Adrenal gland (tissue), 9 donors: ENCODE measurements at regions not wholly inside any gene's neighbourhood (a gene's known extent, or its start where the extent isn't known, plus 50 kb on each side); places are given as distances from the start of the nearest gene placed in this dataset.
A peak's percentile ranks its signal among the peaks of the same experiment; 100 is the strongest.

Experiments
- DNase-seq, 7 donors: peaks; one replicate each; pipeline ENCODE4 v3.0.0-alpha.2; 2019 to 2020
- H3K27ac ChIP-seq, 5 donors: fragments of 200-600 bp; sonication (generic) in 4 of 5; 1 replicate in 3 of 5; 2 replicates in 2 of 5; pipeline versions ENCODE4 v1.5.1 to v1.8.0; 2016 to 2020; ENCODE audit warnings: mild to moderate bottlenecking in 1 of 5
- H3K27me3 ChIP-seq: fragments of 200-600 bp; 2 replicates; pipeline ENCODE4 v1.8.0; 2021
- H3K36me3 ChIP-seq, 2 donors: fragments of 200-600 bp; replicated peaks in 1 of 2; 1 replicate in 1 of 2; 2 replicates in 1 of 2; pipeline versions ENCODE4 v1.5.1 to v1.8.0; 2018 to 2022
- H3K4me1 ChIP-seq, 2 donors: fragments of 200-600 bp; replicated peaks in 1 of 2; 1 replicate in 1 of 2; 2 replicates in 1 of 2; pipeline versions ENCODE4 v1.5.1 to v1.8.0; 2018 to 2021
- H3K4me3 ChIP-seq, 4 donors: fragments of 200-600 bp; sonication (generic) in 3 of 4; one replicate each; pipeline ENCODE4 v1.5.1; 2016 to 2018
- H3K9me3 ChIP-seq, 3 donors: fragments of 200-600 bp; sonication (generic) in 1 of 3; replicated peaks in 1 of 3; 1 replicate in 2 of 3; 2 replicates in 1 of 3; pipeline versions ENCODE4 v1.5.1 to v1.8.0; 2016 to 2021
- CTCF ChIP-seq, 6 experiments: fragments of 450-650 bp in 4 of 6; fragments of 200-600 bp in 2 of 6; sonication (generic) in 1 of 6; IDR thresholded peaks; 1 replicate in 5 of 6; 2 replicates in 1 of 6; pipeline versions ENCODE4 v1.5.1 to v1.8.0; 2016 to 2021; ENCODE audit warnings: antibody characterized with exemption in 6 of 6, mild to moderate bottlenecking in 2 of 6, moderate library complexity in 1 of 6
- POLR2A ChIP-seq, 2 donors: fragments of 450-650 bp; IDR thresholded peaks; one replicate each; pipeline ENCODE4 v1.6.1; 2017; ENCODE audit warnings: antibody characterized with exemption in 2 of 2, mild to moderate bottlenecking in 2 of 2, moderate library complexity in 1 of 2
- WGBS, 4 donors: extraction: QIAGEN DNeasy Blood & Tissue Kit in 2 of 4; methylation state at CpG; one replicate each; pipeline versions ENCODE4 v1.1.5 to v1.1.7; 2013 to 2017; 5-methylcytosine and 5-hydroxymethylcytosine counted together
- intact Hi-C, 2 donors: fragments of 100-400 bp; cut with DNase I; formaldehyde crosslinking; loops; one replicate each; pipeline versions ENCODE4 v1.14.1 to v1.15.0; 2022 to 2023
- donor health status: healthy with polysubstance abuse.
- donor health status: Bipolar disorder and iron deficiency.
- donor health status: DM: yes; HTN: yes; CAD: no.
- donor health status: DM: no; HTN: no; CAD: no.
- donor health status: DM: no; HTN: no; CAD: no.

- DNase-seq = no peak
- H3K27me3 ChIP-seq = no peaks in the 10 kb centered on the region
- intact Hi-C loops = no loop called here
- H3K9me3 ChIP-seq = peaks cover 0 to 6% (median 0%) of the 10 kb centered on the region in 3 donors
- H3K4me3 ChIP-seq = no peak overlapping the region
- H3K27ac ChIP-seq = peak overlapping the region in 2 of 5 donors; percentile 14 to 56
- no peaks in the 10 kb centered on the region for H3K4me1 ChIP-seq
- H3K36me3 ChIP-seq = no peaks in the 10 kb centered on the region
- TF ChIP-seq POLR2A (IDR thresholded peaks at IDR 0.05) (no peak), CTCF (IDR thresholded peaks at IDR 0.05) (no peak)
- 65 to 75% (median 71%) methylated on average over 6 of the region's 6 CpGs for WGBS, 4 donors
These were observed 271.2 kb downstream of the ZEB1 start for GRCh38 chr10:31590023-31590800.

- no peak for TF ChIP-seq POLR2A (IDR thresholded peaks at IDR 0.05)
- TF ChIP-seq CTCF (IDR thresholded peaks at IDR 0.05) = no peak
- no peak overlapping the region for H3K4me3 ChIP-seq
These were observed 268.7 kb downstream of the ZEB1 start for GRCh38 chr10:31587691-31588090.

GRCh38 chr10:31586723-31587638, 268.0 kb downstream of the ZEB1 start:
- peak overlapping the region in 2 of 5 donors; percentile 42 to 73 for H3K27ac ChIP-seq

More at GRCh38 chr10:31587691-31588090, 268.7 kb downstream of the ZEB1 start:
- DNase-seq = peak in 1 of 7 donors; percentile 21
- H3K27ac ChIP-seq = peak overlapping the region in 1 of 5 donors; percentile 73
- H3K4me1 ChIP-seq = peaks cover 0 to 21% of the 10 kb centered on the region in 2 donors
- intact Hi-C loops = no loop called here
- no peaks in the 10 kb centered on the region for H3K36me3 ChIP-seq
- whole genome bisulfite sequencing, 4 donors = 61 to 86% (median 83%) methylated on average over 8 to 9 of the region's 9 CpGs
- peaks cover 0 to 6% (median 0%) of the 10 kb centered on the region in 3 donors for H3K9me3 ChIP-seq
- H3K27me3 ChIP-seq = no peaks in the 10 kb centered on the region

More at GRCh38 chr10:31586723-31587638, 268.0 kb downstream of the ZEB1 start:
- no peak for TF ChIP-seq CTCF (IDR thresholded peaks at IDR 0.05)
- TF ChIP-seq POLR2A (IDR thresholded peaks at IDR 0.05) = no peak
- DNase-seq = peak in 3 of 7 donors; percentile 33 to 53 (median 37)
- 78 to 89% (median 79%) methylated on average over 16 to 22 of the region's 22 CpGs for WGBS, 4 donors
- intact Hi-C loops = no loop called here
- peaks cover 0 to 28% of the 10 kb centered on the region in 2 donors for H3K4me1 ChIP-seq
- H3K27me3 ChIP-seq = no peaks in the 10 kb centered on the region
- H3K9me3 ChIP-seq = peaks cover 0 to 6% (median 0%) of the 10 kb centered on the region in 3 donors
- no peak overlapping the region for H3K4me3 ChIP-seq
- H3K36me3 ChIP-seq = no peaks in the 10 kb centered on the region
